Mammary epithelial cell (primary cell): ENCODE measurements at regions not wholly inside any gene's neighbourhood (a gene's known extent, or its start where the extent isn't known, plus 50 kb on each side); places are given as distances from the start of the nearest gene placed in this dataset.

Experiments used
- EZH2 ChIP-seq: IDR thresholded peaks from 2 replicates; pipeline ENCODE4 v1.6.1; 2012; ENCODE audit warnings: low read length, inconsistent platforms, borderline replicate concordance
- TF ChIP-seq, protein P1 (sequence below), 2 donors: IDR thresholded peaks in 1 of 2; conservative IDR thresholded peaks in 1 of 2; 2 replicates each; pipeline ENCODE4 v1.5.1; 2011 to 2012; ENCODE audit warnings: inconsistent platforms in 2 of 2, low read length in 2 of 2, mild to moderate bottlenecking in 2 of 2, control low read depth in 1 of 2, low read depth in 1 of 2; ENCODE audit not compliant: insufficient read depth in 1 of 2; ENCODE audit errors: extremely low read depth in 1 of 2

DNA sequence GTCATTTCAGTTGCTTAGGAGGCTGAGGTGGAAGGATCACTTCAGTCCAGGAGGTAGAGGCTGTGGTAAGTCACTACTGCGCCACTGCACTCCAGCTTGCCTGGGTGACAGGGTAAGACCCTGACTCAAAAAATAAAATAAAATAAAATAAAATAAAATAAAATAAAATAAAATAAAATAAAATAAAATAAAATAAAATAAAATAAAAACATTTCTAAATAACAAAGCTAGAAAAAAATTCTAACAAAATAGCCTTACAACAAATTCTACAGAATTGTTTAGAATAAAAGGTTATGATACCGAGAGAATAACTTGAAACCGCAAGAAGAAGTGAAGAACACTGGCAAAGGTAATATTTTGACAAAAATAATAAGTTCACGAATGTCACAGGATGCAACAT is 794.3 kb downstream of the NR2F2 start:
- TF ChIP-seq, protein P1, sequence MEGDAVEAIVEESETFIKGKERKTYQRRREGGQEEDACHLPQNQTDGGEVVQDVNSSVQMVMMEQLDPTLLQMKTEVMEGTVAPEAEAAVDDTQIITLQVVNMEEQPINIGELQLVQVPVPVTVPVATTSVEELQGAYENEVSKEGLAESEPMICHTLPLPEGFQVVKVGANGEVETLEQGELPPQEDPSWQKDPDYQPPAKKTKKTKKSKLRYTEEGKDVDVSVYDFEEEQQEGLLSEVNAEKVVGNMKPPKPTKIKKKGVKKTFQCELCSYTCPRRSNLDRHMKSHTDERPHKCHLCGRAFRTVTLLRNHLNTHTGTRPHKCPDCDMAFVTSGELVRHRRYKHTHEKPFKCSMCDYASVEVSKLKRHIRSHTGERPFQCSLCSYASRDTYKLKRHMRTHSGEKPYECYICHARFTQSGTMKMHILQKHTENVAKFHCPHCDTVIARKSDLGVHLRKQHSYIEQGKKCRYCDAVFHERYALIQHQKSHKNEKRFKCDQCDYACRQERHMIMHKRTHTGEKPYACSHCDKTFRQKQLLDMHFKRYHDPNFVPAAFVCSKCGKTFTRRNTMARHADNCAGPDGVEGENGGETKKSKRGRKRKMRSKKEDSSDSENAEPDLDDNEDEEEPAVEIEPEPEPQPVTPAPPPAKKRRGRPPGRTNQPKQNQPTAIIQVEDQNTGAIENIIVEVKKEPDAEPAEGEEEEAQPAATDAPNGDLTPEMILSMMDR (conservative IDR thresholded peaks at IDR 0.05 in 1 of 2, IDR thresholded peaks at IDR 0.05 in 1 of 2; ENCODE audit: extremely low read depth in 1 of 2, insufficient read depth in 1 of 2, low read depth in 1 of 2, low read length in 2 of 2) = no peak
- TF ChIP-seq EZH2 = no peak
